ENCODE measurements at regions not wholly inside any gene's neighbourhood (a gene's known extent, or its start where the extent isn't known, plus 50 kb on each side); places are given as distances from the start of the nearest gene placed in this dataset.

GRCh38 chr2:12589802-12590320 is 126.9 kb upstream of the TRIB2 start:
- TF ChIP-seq CTCF (IDR thresholded peaks at IDR 0.05) (no peak), POLR2A (IDR thresholded peaks at IDR 0.05) (no peak)
